HepG2 (cell line): ENCODE measurements at regions not wholly inside any gene's neighbourhood (a gene's known extent, or its start where the extent isn't known, plus 50 kb on each side); places are given as distances from the start of the nearest gene placed in this dataset.

ENCODE experiments used
- ATAC-seq: fragments of 200-7000 bp; cut with Tn5 transposase; 3 replicates; pipeline ENCODE4 v1.9.1; 2020; ENCODE audit warnings: mild to moderate bottlenecking, moderate library complexity
- BruUV-seq: library from RNA; stranded (reverse); fragments of 400-500 nt; replicated peaks from 2 replicates; lab custom pipeline; 2021; lab: Mats Ljungman, UMichigan
- CTCF ChIA-PET: fragments of 300-600 bp; formaldehyde crosslinking; extraction: SDS; loops from one replicate; lab custom pipeline; 2021; ENCODE audit warnings: low total read pairs, inconsistent platforms, low intra/inter-chr PET ratio; lab: Yijun Ruan, JAX
- POLR2A ChIA-PET: fragments of 350-600 bp; sonication (Branson Sonifier 250); formaldehyde crosslinking; loops from one replicate; lab custom pipeline; 2020; ENCODE audit warnings: antibody characterized with exemption, inconsistent platforms; lab: Yijun Ruan, JAX
- DNase-seq: peaks from one replicate; pipeline ENCODE4 v3.0.0-alpha.2; 2015; ENCODE audit warnings: low spot score
- FAIRE-seq: peaks from 3 replicates; lab custom pipeline; 2011; peaks lifted over from hg19 to GRCh38; lab: Jason Lieb, UNC
- H2AFZ ChIP-seq: one replicate; pipeline ENCODE4 v1.6.1; 2011; ENCODE audit warnings: low read length, inconsistent platforms
- H3K27ac ChIP-seq: fragments of 300-600 bp; 3 replicates; pipeline ENCODE4 v1.8.0; 2011; ENCODE audit warnings: mixed run types, mild to moderate bottlenecking, mixed read lengths, low read length, inconsistent platforms; ENCODE audit not compliant: insufficient read depth; ENCODE audit errors: extremely low read length
- H3K27me3 ChIP-seq, 2 experiments: fragments of 200-600 bp in 1 of 2; 2 replicates in 1 of 2; 3 replicates in 1 of 2; pipeline versions ENCODE4 v1.6.0 to v1.8.0; 2011; ENCODE audit warnings: low read length in 2 of 2, mild to moderate bottlenecking in 2 of 2, moderate library complexity in 2 of 2, inconsistent platforms in 1 of 2; ENCODE audit not compliant: insufficient read depth in 2 of 2, control insufficient read depth in 1 of 2
- H3K36me3 ChIP-seq, 2 experiments: fragments of 200-600 bp in 1 of 2; replicated peaks in 1 of 2; 2 replicates in 1 of 2; 3 replicates in 1 of 2; pipeline versions ENCODE4 v1.5.1 to v1.8.0; 2011; ENCODE audit warnings: low read length in 2 of 2, inconsistent platforms in 1 of 2; ENCODE audit not compliant: insufficient read depth in 2 of 2, control insufficient read depth in 1 of 2
- H3K4me1 ChIP-seq: 2 replicates; pipeline ENCODE4 v1.5.1; 2012; ENCODE audit warnings: low read length, inconsistent platforms; ENCODE audit not compliant: insufficient read depth
- H3K4me2 ChIP-seq: 2 replicates; pipeline ENCODE4 v1.6.0; 2011; ENCODE audit warnings: low read depth, low read length, inconsistent platforms
- H3K4me3 ChIP-seq, 3 experiments: fragments of 200-600 bp in 1 of 3; sonication (generic), shearing (Covaris generic) in 1 of 3; replicated peaks in 1 of 3; 2 replicates each; pipeline ENCODE4 v1.5.1; 2011 to 2016; ENCODE audit warnings: low read length in 3 of 3, inconsistent platforms in 2 of 3, low read depth in 2 of 3, mild to moderate bottlenecking in 2 of 3, control low read depth in 1 of 3, mixed read lengths in 1 of 3; ENCODE audit not compliant: insufficient read depth in 1 of 3
- H3K79me2 ChIP-seq: one replicate; pipeline ENCODE4 v1.6.1; 2011; ENCODE audit warnings: low read length, inconsistent platforms; ENCODE audit not compliant: insufficient read depth
- H3K9ac ChIP-seq: 2 replicates; pipeline ENCODE4 v1.6.0; 2011; ENCODE audit warnings: mild to moderate bottlenecking, low read depth, low read length, inconsistent platforms; ENCODE audit not compliant: insufficient read depth
- H3K9me3 ChIP-seq: 2 replicates; pipeline ENCODE4 v1.5.1; 2012; ENCODE audit warnings: mild to moderate bottlenecking, low read length
- H4K20me1 ChIP-seq: 2 replicates; pipeline ENCODE4 v1.6.0; 2011; ENCODE audit warnings: inconsistent platforms, mild to moderate bottlenecking, low read length, moderate library complexity; ENCODE audit not compliant: insufficient read depth
- BRCA1 ChIP-seq: sonication (generic); formaldehyde crosslinking; IDR thresholded peaks from 2 replicates; pipeline ENCODE4 v1.4.0; 2020; ENCODE audit warnings: missing genetic modification reagents
- CREB1 ChIP-seq, 2 experiments: fragments of 450-650 bp in 1 of 2; IDR thresholded peaks; 2 replicates each; pipeline ENCODE4 v1.6.1; 2016 to 2017; ENCODE audit warnings: control low read depth in 1 of 2, mild to moderate bottlenecking in 1 of 2, missing compliant biosample characterization in 1 of 2, missing genetic modification characterization in 1 of 2
- DNMT3B ChIP-seq: conservative IDR thresholded peaks from 2 replicates; pipeline ENCODE4 v1.6.1; 2016; ENCODE audit warnings: missing biosample characterization, control low read depth
- JUN ChIP-seq: sonication (generic); formaldehyde crosslinking; IDR thresholded peaks from 2 replicates; pipeline ENCODE4 v1.4.0; 2020; ENCODE audit warnings: mild to moderate bottlenecking, missing genetic modification reagents
- MXD3 ChIP-seq: IDR thresholded peaks from 2 replicates; pipeline ENCODE4 v1.6.1; 2016; ENCODE audit warnings: mild to moderate bottlenecking, missing biosample characterization, missing genetic modification reagents
- MYNN ChIP-seq: sonication (generic); formaldehyde crosslinking; IDR thresholded peaks from 2 replicates; pipeline ENCODE4 v1.4.0; 2020; ENCODE audit warnings: mild to moderate bottlenecking, low read depth, missing genetic modification reagents
- PAWR ChIP-seq: sonication (generic); formaldehyde crosslinking; IDR thresholded peaks from 2 replicates; pipeline ENCODE4 v1.4.0; 2020; ENCODE audit warnings: missing genetic modification reagents, mild to moderate bottlenecking, borderline replicate concordance
- PAX8 ChIP-seq: sonication (generic); formaldehyde crosslinking; IDR thresholded peaks from 2 replicates; pipeline ENCODE4 v1.8.0; 2022; ENCODE audit warnings: mild to moderate bottlenecking, missing genetic modification reagents, borderline replicate concordance
- PHF5A ChIP-seq: IDR thresholded peaks from one replicate; pipeline ENCODE4 v1.6.1; 2018; ENCODE audit warnings: low read depth, missing genetic modification reagents; ENCODE audit not compliant: unreplicated experiment
- PREB ChIP-seq: sonication (generic); formaldehyde crosslinking; IDR thresholded peaks from 2 replicates; pipeline ENCODE4 v1.4.0; 2020; ENCODE audit warnings: missing genetic modification reagents
- SYNCRIP ChIP-seq: fragments of 200-400 bp; formaldehyde crosslinking; IDR thresholded peaks from 2 replicates; pipeline ENCODE4 v1.6.1; 2018; ENCODE audit warnings: mild to moderate bottlenecking, low read depth, low read length; ENCODE audit not compliant: insufficient read depth
- USF2 ChIP-seq, 2 experiments: sonication (generic) in 1 of 2; formaldehyde crosslinking in 1 of 2; IDR thresholded peaks; 2 replicates each; pipeline versions ENCODE4 v1.5.1 to v1.6.1; 2011 to 2020; ENCODE audit warnings: borderline replicate concordance in 1 of 2, low read depth in 1 of 2, low read length in 1 of 2, mild to moderate bottlenecking in 1 of 2, missing genetic modification reagents in 1 of 2, moderate library complexity in 1 of 2
- ZFP37 ChIP-seq: sonication (generic); formaldehyde crosslinking; IDR thresholded peaks from 2 replicates; pipeline ENCODE4 v1.4.0; 2020; ENCODE audit warnings: missing genetic modification reagents, borderline replicate concordance
- ZNF136 ChIP-seq: sonication (generic); formaldehyde crosslinking; IDR thresholded peaks from 2 replicates; pipeline ENCODE4 v1.8.1; 2022; ENCODE audit warnings: low read depth, mild to moderate bottlenecking, moderate library complexity, missing genetic modification reagents
- ZNF343 ChIP-seq: sonication (generic); formaldehyde crosslinking; IDR thresholded peaks from 2 replicates; pipeline ENCODE4 v1.4.0; 2020; ENCODE audit warnings: mild to moderate bottlenecking, missing genetic modification reagents
- ZNF747 ChIP-seq: sonication (generic); formaldehyde crosslinking; IDR thresholded peaks from 2 replicates; pipeline ENCODE4 v1.8.1; 2023; ENCODE audit warnings: missing genetic modification reagents, mild to moderate bottlenecking, borderline replicate concordance
- WGBS: methylation state at CpG from one replicate; pipeline ENCODE4 v1.1.6; 2017; ENCODE audit warnings: low lambda C conversion rate; 5-methylcytosine and 5-hydroxymethylcytosine counted together
- in situ Hi-C: cut with HindIII; loops from 2 replicates; pipeline ENCODE4 v1.10.0; 2017; ENCODE audit warnings: low pct_unique_long_range_greater_than_20kb; ENCODE audit not compliant: extremely low pct_ligation_motif_present
- intact Hi-C: fragments of 100-400 bp; cut with micrococcal nuclease; formaldehyde crosslinking; loops from one replicate; pipeline ENCODE4 v1.10.0; 2022; ENCODE audit not compliant: unreplicated experiment

- Histone ChIP-seq H3K79me2 (no peaks in the 10 kb centered on the region), H3K4me3 (no peak overlapping the region), H3K9me3 (peaks cover 83% of the 10 kb centered on the region), H3K4me2 (no peak overlapping the region), H2AFZ (no peak overlapping the region), H3K9ac (no peak overlapping the region), H3K27ac (no peak overlapping the region), H3K36me3 (no peaks in the 10 kb centered on the region), H3K4me1 (no peaks in the 10 kb centered on the region), H3K27me3 (no peaks in the 10 kb centered on the region), H4K20me1 (no peaks in the 10 kb centered on the region)
- BruUV-seq = no TSS peak
- POLR2A ChIA-PET = no interaction called here
- TF ChIP-seq CREB1 (IDR thresholded peaks at IDR 0.05) (0 out of 2 replicates have a peak, but pooled peaks have one; percentile 3), CREB1 (CRISPR knock-in tag; IDR thresholded peaks at IDR 0.05) (no peak), ZNF136 (CRISPR knock-in tag) (no peak), MYNN (CRISPR knock-in tag) (no peak)
- DNase-seq (no peak), FAIRE-seq (no peak), ATAC-seq (no peak)
- in situ Hi-C loops (no loop called here), intact Hi-C loops (no loop called here)
- CTCF ChIA-PET = no interaction called here
- 4% methylated on average over 4 of the region's 4 CpGs for WGBS
These were observed 140.0 kb upstream of the TPK1 start for GRCh38 chr7:144975882-144976281.

GRCh38 chr7:144969787-144970186 is 133.9 kb upstream of the TPK1 start:
- H3K9ac ChIP-seq = no peak overlapping the region
- no peaks in the 10 kb centered on the region for H3K27me3 ChIP-seq
- DNase-seq (no peak), ATAC-seq (no peak), FAIRE-seq (no peak)
- no peak overlapping the region for H3K27ac ChIP-seq
- no peaks in the 10 kb centered on the region for H3K36me3 ChIP-seq
- no TSS peak for BruUV-seq
- no peaks in the 10 kb centered on the region for H4K20me1 ChIP-seq
- no peaks in the 10 kb centered on the region for H3K4me1 ChIP-seq
- intact Hi-C loops = no loop called here
- no peak overlapping the region for H3K4me2 ChIP-seq
- H2AFZ ChIP-seq = no peak overlapping the region
- ChIA-PET CTCF (no interaction called here), POLR2A (no interaction called here)
- H3K79me2 ChIP-seq = no peaks in the 10 kb centered on the region
- H3K9me3 ChIP-seq = peaks cover 75% of the 10 kb centered on the region
- WGBS = 0% methylated on average over 3 of the region's 3 CpGs
- in situ Hi-C loops = no loop called here
- H3K4me3 ChIP-seq = no peak overlapping the region
- TF ChIP-seq JUN (no peak), BRCA1 (no peak), USF2 (IDR thresholded peaks at IDR 0.05; ENCODE audit: low read depth, low read length) (no peak), USF2 (CRISPR knock-in tag; IDR thresholded peaks at IDR 0.05; ENCODE audit: borderline replicate concordance) (no peak), ZFP37 (CRISPR knock-in tag) (no peak), PAX8 (no peak), SYNCRIP (no peak), PREB (CRISPR knock-in tag) (no peak), ZNF747 (CRISPR knock-in tag) (no peak), PAWR (CRISPR knock-in tag) (no peak), ZNF343 (CRISPR knock-in tag) (no peak), MXD3 (CRISPR knock-in tag) (no peak), DNMT3B (no peak), PHF5A (no peak)
